PC-9 (cell line): ENCODE measurements at regions not wholly inside any gene's neighbourhood (a gene's known extent, or its start where the extent isn't known, plus 50 kb on each side); places are given as distances from the start of the nearest gene placed in this dataset.

Experiments used
- BruUV-seq: library from RNA; stranded (reverse); fragments of 400-500 nt; replicated peaks from 2 replicates; lab custom pipeline; 2021; lab: Mats Ljungman, UMichigan
- CTCF ChIA-PET: fragments of 300-600 bp; sonication (Branson Sonifier 250); formaldehyde crosslinking; loops from one replicate; lab custom pipeline; 2022; ENCODE audit warnings: antibody characterized with exemption; lab: Charles Lee
- POLR2A ChIA-PET: fragments of 300-600 bp; sonication (Branson Sonifier 250); formaldehyde crosslinking; loops from one replicate; lab custom pipeline; 2022; ENCODE audit warnings: antibody characterized with exemption; ENCODE audit not compliant: unreplicated experiment; lab: Charles Lee
- DNase-seq, 2 experiments: peaks; one replicate each; pipeline versions ENCODE4 v3.0.0 to v3.0.0-alpha.2; 2015 to 2022; ENCODE audit warnings: mixed read lengths in 1 of 2
- H2AFZ ChIP-seq: fragments of 200-600 bp; sonication (generic); 2 replicates; pipeline ENCODE4 v1.8.1; 2017; ENCODE audit warnings: antibody characterized with exemption
- H3F3A ChIP-seq: fragments of 200-600 bp; sonication (generic); 2 replicates; pipeline ENCODE4 v1.8.1; 2017; ENCODE audit warnings: antibody characterized with exemption, mild to moderate bottlenecking, low read depth; ENCODE audit not compliant: insufficient read depth
- H3K27ac ChIP-seq: fragments of 200-600 bp; sonication (generic); 2 replicates; pipeline ENCODE4 v1.6.1; 2016; ENCODE audit warnings: mixed run types
- H3K27me3 ChIP-seq: fragments of 200-600 bp; sonication (generic); 2 replicates; pipeline ENCODE4 v1.6.1; 2016; ENCODE audit warnings: low read depth, mixed run types; ENCODE audit not compliant: insufficient read depth
- H3K36me3 ChIP-seq: fragments of 200-600 bp; sonication (generic); 2 replicates; pipeline ENCODE4 v1.6.1; 2016; ENCODE audit warnings: low read depth, mixed run types
- H3K4me1 ChIP-seq: fragments of 200-600 bp; sonication (generic); replicated peaks from 2 replicates; pipeline ENCODE4 v1.6.1; 2016; ENCODE audit warnings: mixed run types; ENCODE audit not compliant: insufficient read depth
- H3K4me2 ChIP-seq: fragments of 200-600 bp; sonication (generic); 2 replicates; pipeline ENCODE4 v1.6.1; 2017; ENCODE audit warnings: mixed run types
- H3K4me3 ChIP-seq: fragments of 200-600 bp; sonication (generic); 2 replicates; pipeline ENCODE4 v1.6.1; 2016; ENCODE audit warnings: mixed run types
- H3K79me2 ChIP-seq: fragments of 200-600 bp; sonication (generic); 2 replicates; pipeline ENCODE4 v1.6.1; 2017; ENCODE audit warnings: low read depth, mixed run types
- H3K9me2 ChIP-seq: fragments of 200-600 bp; sonication (generic); 2 replicates; pipeline ENCODE4 v1.8.1; 2017; ENCODE audit warnings: mild to moderate bottlenecking; ENCODE audit not compliant: insufficient read depth
- H3K9me3 ChIP-seq: fragments of 200-600 bp; sonication (generic); 2 replicates; pipeline ENCODE4 v1.8.1; 2016; ENCODE audit warnings: low read depth; ENCODE audit not compliant: insufficient read depth
- H4K20me1 ChIP-seq: fragments of 200-600 bp; sonication (generic); 2 replicates; pipeline ENCODE4 v1.8.1; 2017; ENCODE audit not compliant: insufficient read depth
- EZH2 ChIP-seq: fragments of 200-600 bp; sonication (generic); IDR thresholded peaks from 2 replicates; pipeline ENCODE4 v1.8.0; 2017; ENCODE audit warnings: antibody characterized with exemption, low read depth
- intact Hi-C: fragments of 100-400 bp; cut with micrococcal nuclease; formaldehyde crosslinking; loops from one replicate; pipeline ENCODE4 v1.10.0; 2022; ENCODE audit not compliant: unreplicated experiment
- TF ChIP-seq, protein P1 (sequence below): fragments of 200-600 bp; sonication (generic); conservative IDR thresholded peaks from 2 replicates; pipeline ENCODE4 v1.6.1; 2017; ENCODE audit warnings: mixed run types, antibody characterized with exemption, mild to moderate bottlenecking, moderate library complexity

DNA sequence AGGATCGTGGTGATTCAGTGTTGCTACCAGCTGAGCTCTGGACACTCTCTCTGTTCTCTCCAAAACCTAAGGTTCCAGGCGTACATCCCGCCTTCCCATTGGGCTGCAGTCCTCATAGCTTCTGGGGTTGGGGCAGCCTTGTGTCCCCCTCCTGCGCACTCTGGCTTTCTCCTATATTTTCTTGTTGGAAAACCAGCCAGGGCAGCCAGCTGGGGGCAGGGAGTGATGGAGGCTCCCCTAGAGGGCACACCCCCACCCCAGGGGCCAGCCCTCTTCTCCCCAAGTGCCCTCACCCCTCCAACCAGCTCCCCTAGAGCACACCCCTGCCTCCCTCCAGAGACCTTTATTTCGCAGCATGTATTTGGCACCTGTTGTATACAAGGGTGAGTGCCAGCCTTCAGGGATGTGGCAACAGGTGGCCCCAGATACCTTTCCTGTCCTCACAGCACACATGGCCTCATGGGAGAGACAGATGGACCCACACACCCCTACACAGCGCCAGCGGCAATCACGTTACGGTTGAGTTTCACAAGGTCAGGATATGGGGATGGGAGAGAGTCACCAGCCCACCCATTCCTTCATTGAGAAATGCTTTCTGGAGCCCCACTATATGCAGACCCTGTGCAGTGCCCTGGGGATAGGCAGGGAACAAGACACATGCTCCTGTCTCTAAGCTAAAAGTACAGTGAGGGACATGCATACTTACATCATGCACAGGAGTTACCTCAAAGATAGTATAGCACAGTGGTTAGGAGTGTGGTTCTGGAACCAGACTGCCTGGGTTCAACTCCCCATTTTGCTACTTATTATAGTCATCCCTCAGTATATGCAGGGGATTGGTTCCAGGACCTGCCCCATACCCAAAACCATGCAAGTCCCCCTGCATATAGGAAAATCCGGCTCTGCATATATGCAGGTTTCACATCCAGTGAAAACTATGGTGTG is 141.1 kb downstream of the PHETA1 start:
- DNase-seq: no peak
- H3K4me2 ChIP-seq: no peak overlapping the region
- no peak for TF ChIP-seq EZH2
- TF ChIP-seq, protein P1, sequence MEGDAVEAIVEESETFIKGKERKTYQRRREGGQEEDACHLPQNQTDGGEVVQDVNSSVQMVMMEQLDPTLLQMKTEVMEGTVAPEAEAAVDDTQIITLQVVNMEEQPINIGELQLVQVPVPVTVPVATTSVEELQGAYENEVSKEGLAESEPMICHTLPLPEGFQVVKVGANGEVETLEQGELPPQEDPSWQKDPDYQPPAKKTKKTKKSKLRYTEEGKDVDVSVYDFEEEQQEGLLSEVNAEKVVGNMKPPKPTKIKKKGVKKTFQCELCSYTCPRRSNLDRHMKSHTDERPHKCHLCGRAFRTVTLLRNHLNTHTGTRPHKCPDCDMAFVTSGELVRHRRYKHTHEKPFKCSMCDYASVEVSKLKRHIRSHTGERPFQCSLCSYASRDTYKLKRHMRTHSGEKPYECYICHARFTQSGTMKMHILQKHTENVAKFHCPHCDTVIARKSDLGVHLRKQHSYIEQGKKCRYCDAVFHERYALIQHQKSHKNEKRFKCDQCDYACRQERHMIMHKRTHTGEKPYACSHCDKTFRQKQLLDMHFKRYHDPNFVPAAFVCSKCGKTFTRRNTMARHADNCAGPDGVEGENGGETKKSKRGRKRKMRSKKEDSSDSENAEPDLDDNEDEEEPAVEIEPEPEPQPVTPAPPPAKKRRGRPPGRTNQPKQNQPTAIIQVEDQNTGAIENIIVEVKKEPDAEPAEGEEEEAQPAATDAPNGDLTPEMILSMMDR: no peak
- H3K27ac ChIP-seq: no peak overlapping the region
- H2AFZ ChIP-seq: no peak overlapping the region
- ChIA-PET CTCF (no interaction called here), POLR2A (no interaction called here)
- intact Hi-C loops: no loop called here
- H3K36me3 ChIP-seq: no peaks in the 10 kb centered on the region
- no peaks in the 10 kb centered on the region for H3F3A ChIP-seq
- no TSS peak for BruUV-seq
- no peak overlapping the region for H3K4me3 ChIP-seq
- H3K9me2 ChIP-seq: no peaks in the 10 kb centered on the region
- no peaks in the 10 kb centered on the region for H3K79me2 ChIP-seq
- peaks cover 78% of the 10 kb centered on the region for H3K27me3 ChIP-seq
- no peaks in the 10 kb centered on the region for H3K9me3 ChIP-seq
- H3K4me1 ChIP-seq: no peaks in the 10 kb centered on the region
- no peaks in the 10 kb centered on the region for H4K20me1 ChIP-seq

DNA sequence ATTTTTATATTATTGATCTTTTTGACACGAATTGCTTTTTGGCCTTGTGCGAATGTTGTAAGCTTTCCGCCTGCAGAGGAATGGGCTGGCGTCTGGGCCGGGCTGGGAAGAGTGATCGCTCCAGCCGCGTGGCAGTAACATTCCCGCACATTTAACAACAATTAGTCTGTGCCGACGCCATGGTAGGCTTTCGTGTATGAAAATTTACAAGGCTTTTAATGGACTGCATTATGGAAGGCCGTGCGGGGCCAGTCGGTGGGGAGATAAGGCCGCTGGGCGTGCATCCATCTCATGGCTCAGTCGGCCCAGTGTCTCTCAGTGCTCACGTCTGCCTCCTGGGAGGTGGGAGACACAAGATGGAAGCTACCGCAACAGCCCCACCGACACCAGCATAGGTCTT is 142.2 kb downstream of the PHETA1 start:
- no peak for DNase-seq
- ChIA-PET POLR2A (no interaction called here), CTCF (no interaction called here)
- H3K27ac ChIP-seq: no peak overlapping the region
- intact Hi-C loops: no loop called here
- no peak overlapping the region for H3K4me2 ChIP-seq
- H3K9me3 ChIP-seq: no peaks in the 10 kb centered on the region
- BruUV-seq: no TSS peak
- no peaks in the 10 kb centered on the region for H3K4me1 ChIP-seq
- H2AFZ ChIP-seq: no peak overlapping the region
- no peak overlapping the region for H3K4me3 ChIP-seq
- no peaks in the 10 kb centered on the region for H3K79me2 ChIP-seq
- no peak for TF ChIP-seq EZH2
- TF ChIP-seq, protein P1: no peak
- no peaks in the 10 kb centered on the region for H4K20me1 ChIP-seq
- no peaks in the 10 kb centered on the region for H3K36me3 ChIP-seq
- no peaks in the 10 kb centered on the region for H3K9me2 ChIP-seq
- peaks cover 79% of the 10 kb centered on the region for H3K27me3 ChIP-seq
- no peaks in the 10 kb centered on the region for H3F3A ChIP-seq

DNA sequence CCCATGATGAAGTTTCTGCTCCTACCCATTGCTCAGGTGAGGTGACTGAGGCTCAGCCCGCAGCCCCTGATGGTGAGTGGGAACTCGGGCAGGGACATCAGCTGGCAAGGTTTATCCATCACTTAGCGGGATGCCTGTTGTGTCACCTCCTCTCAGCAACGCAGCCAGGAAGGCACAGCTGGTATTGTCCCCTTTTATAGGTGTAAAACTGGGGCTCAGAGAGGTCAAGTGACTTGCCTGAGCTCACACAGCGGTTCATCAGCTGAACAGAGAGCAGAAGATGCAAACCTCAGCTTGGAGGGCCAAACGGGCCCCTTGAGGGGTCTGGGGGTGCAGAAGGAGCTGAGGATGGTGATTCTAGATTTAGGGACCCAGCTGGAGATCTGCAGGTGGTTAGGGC is 143.6 kb downstream of the PHETA1 start:
- Histone ChIP-seq H3F3A (no peaks in the 10 kb centered on the region), H3K9me3 (no peaks in the 10 kb centered on the region), H4K20me1 (no peaks in the 10 kb centered on the region), H3K4me2 (no peak overlapping the region), H3K27me3 (peaks cover 77% of the 10 kb centered on the region), H3K4me1 (no peaks in the 10 kb centered on the region), H3K27ac (no peak overlapping the region), H3K79me2 (no peaks in the 10 kb centered on the region), H3K9me2 (no peaks in the 10 kb centered on the region), H2AFZ (no peak overlapping the region), H3K4me3 (no peak overlapping the region), H3K36me3 (no peaks in the 10 kb centered on the region)
- TF ChIP-seq, protein P1: no peak
- no peak for TF ChIP-seq EZH2
- ChIA-PET POLR2A (no interaction called here), CTCF (no interaction called here)
- intact Hi-C loops: no loop called here
- DNase-seq: no peak
- no TSS peak for BruUV-seq
